NCI-H526 treated with DMSO at 0.1 percent for 48 hours (cell line): ENCODE measurements at regions not wholly inside any gene's neighbourhood (a gene's known extent, or its start where the extent isn't known, plus 50 kb on each side); places are given as distances from the start of the nearest gene placed in this dataset.

Source experiments
- DNase-seq: peaks from one replicate; lab custom pipeline; 2025; lab: John Stamatoyannopoulos, UW

DNA sequence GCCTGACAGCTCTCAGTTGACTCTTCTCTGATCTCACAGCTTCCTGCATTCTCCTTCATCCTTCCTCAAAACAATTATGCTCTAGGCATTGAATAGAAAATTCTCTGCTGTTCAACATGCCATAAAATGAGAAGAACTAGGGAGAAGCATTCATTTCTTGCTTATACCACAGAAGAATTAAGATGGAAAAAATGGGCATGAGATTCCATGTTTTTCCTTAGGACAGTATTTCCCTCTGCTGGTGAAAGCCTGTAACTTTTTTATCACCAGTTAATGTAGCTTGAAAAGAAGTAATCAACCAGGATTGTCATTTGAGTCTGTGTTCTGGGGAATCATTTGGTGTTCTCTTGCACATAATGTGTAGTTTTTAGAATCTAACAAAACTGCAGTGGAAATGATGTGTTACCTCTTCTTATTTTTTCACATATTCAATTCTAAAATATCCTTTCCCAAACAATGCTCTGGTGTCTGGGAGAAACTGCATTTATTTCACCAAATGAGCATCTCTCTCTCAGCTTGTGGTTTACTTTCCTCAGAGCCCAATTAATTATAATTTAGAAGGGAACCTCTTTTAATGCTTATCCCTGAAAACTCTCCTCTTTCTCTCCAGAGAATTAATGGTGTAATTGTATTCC is 92.8 kb upstream of the DCBLD2 start:
- DNase-seq: no peak

DNA sequence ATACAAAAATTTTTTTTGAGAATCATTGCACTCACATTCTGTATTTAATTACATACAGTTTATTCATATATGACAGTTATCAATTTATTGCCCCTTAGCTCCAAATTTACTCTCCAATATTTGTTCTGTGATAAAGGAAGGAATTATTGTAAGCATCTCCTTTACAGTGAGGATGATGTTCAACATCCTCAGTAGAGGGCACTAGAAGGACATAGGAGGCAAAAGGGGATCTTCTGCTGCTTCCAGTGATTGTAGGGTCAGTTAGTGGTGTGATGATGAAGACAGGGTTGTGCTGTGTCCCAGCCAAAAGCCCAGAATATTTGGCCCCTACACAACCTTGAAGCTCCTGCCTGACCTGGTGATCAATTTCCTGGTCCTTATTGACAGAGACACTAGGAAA is 89.9 kb upstream of the DCBLD2 start:
- no peak for DNase-seq

DNA sequence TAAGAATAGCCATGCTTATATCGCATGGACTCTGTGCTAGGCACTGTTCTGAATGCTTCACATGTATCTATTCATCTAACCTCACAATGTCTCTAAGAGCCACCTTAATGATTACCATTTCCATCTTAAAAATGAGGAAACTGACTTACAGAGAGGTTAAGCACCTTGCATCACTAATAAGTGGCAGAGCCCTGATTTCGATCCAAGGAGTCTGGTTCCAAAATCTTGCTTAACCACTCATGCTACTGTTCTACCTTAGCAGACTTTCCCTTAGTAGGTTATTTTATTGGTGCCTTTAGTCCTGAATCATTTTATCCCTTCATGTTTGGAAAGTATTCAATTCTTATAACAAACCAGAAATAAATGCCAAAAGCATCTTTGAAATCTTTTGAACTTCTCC is 89.2 kb upstream of the DCBLD2 start:
- DNase-seq: no peak

DNA sequence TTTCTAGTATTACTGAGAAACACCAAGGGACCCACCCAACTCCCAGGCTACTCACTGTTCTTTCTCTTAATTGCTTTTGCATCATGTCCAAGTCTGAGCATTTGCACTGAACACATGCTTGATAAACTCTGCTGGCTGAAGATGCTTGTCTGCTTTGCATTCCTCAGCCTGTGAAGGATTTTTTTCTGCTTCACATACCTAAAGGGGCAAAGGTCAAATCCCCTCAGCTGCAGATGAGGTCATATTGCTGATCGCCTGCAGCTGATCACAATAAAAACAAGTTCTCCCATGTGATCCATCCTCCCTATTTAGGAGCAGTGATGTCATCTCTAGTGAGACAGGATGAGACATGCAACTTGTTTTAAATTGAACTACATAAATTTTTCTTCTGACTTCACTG is 84.6 kb upstream of the DCBLD2 start:
- no peak for DNase-seq

DNA sequence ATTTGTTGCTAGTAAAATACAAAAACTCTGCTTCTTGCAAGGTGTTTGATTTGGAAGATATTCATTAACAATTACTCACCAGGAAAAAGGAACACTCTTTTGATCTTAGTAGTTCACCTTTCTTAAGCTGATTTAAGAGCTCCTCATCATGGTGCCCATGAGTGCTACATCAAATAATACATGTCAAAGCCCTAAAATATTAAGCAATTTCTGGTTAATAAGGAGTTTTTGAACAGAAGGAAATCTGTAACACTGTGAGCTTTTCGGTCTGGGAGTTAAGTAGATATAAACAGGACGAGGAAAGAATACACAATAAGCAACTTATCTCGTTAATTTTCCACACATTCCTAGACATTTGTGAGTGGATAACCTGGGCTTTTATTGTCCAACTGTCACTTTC is 83.9 kb upstream of the DCBLD2 start:
- DNase-seq: no peak

DNA sequence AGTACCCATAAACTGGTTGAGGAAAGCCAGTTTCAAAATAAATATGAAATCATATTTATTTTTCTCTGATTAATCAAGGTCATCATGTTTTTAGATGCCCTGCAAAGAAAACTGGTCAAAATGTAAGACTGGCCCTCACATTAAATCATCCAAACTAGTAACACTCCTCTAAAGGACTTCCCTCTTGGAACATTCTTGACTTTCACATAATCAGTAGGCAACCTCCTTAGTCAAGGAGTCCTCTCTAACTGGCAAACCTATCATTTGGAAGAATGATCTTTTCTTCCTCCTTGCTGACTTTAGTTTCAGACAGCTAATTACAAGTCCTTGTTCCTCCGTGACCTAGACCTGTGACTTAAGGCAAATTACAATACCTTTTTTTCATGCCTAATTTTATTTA is 82.5 kb upstream of the DCBLD2 start:
- no peak for DNase-seq

DNA sequence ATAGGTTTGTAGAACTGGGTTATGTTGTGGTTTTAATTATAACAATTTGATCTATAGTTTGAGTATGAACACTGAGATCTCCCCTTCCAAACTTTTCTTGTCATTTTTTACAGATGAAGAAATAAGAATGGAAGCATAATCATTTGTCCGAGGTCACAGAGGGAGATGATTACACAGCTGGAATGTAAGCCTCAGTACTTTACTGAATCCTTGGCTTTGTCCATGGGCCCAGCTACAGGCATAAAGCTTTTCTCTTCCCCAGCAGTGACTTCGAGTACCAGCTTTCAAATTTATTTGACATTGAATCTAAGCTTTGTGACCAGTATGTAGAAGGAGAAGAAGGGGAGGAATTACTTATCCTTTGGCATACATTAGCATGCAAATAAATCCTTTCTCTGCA is 80.9 kb upstream of the DCBLD2 start:
- no peak for DNase-seq

DNA sequence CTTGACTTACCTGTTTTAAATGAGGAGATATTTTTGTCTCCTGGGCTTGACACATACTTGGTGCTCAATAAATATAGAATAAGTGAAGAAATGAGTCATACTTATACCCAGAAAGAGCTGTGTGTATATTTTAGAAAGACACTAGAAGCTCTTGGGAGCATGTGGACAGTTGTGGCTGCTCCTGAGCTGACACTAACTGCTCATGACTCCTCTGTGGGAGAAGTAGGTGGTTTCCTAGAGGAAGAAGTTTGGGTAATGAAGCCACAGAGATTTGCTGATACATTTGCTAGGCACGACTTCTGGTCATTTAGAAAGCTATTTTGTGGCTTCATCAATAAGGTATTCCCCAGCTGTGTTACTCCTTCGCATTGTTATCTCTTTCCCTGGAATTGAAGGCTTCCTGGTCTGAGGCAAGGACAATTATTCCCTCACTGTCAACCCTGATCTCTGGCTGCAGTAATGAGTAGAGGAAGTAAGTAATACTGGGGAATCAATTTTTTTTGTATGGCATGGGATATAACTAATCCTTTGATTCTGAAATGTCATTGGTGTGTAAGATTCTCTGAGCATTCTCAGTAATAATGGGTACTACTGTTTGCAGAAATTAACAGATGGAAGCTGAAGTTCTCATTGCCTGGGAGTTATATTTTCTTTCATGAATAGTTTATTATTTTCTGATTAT is 79.6 kb upstream of the DCBLD2 start:
- no peak for DNase-seq

DNA sequence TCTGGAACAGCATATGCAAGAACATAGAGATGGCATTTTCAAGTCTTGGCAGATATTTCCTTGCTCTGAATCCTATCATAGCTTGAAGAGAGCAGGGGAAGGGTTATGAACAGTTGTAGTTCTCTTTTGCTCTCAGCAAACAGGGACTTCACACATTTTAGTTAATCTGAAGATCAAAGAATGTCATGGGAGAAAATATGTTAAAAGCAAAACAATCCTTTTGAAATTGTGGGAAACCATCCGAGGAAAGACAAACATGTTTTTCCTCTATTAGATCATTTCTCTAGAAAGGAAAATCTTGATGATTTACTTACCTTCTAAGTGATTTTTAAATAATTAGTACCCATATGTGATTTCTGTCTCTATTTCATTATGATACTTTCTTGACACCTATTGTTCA is 77.8 kb upstream of the DCBLD2 start:
- no peak for DNase-seq

DNA sequence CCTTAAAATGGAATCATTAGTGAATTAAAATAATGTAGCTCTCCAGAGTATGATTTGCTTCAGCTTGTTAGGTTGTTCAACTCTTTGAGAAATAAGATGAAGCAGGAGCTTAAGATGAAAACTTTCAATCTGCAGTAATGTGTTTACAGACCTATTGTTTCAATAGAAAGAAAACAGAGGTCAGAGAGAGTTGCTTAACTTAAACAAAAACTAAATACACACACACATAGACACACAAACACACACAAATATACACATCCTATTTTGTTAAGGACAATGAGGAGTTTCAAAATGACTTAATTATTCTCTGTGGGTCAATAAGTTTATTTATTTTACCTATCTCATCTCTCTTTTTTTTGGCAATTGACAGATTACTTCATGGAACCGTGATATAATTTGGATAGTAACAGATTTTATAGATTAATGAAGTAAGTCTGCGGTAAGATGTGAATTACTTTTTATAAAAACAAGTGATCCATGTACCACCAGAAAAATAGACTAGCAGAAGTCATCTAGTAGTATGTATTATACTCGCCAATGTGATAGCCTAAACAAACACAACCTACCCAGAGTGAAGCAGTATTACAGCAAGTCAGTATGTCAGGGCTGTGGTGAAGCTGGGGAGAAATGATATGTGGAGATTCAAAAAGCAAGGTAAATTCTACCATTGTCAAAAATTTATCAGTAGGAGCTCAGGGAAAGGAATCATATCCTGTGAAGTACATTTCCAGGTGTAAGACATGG is 76.7 kb upstream of the DCBLD2 start:
- no peak for DNase-seq

DNA sequence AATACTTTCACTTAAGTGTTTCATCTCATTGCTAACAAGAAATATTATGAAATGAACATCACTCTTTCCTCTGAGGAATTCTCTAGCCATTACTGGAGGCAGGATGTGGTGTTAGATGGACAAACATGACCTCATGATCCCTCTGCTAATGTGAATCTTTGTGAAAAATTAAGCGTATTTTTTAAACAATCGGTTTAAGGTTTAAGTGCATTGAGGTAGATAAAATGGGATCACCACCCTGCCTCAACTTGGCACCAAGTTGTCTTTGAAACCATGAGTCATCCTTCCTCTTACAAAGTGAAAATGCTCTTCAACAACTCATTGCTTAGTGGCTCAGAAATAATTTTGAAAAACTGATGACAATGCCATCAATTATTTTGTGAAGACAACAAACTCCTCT is 76.0 kb upstream of the DCBLD2 start:
- DNase-seq: no peak

DNA sequence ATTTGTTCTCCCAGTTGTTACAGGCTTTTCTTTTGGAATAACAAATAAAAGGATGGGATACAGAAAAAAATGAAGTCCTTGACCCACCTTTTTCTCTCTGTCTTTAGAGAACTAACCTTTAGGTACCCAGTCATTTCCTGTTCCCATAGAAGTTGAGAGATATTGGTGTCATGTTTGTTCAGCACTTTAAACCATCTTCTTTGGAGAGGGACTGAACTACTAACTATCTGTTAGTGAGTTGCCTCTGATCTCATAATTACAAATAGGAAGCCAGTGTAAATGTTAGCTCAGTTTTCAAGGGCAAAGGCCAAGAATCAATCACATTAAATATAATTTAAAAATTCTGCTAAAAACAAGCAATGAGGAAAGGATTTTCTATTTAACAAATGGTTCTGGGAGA is 72.9 kb upstream of the DCBLD2 start:
- no peak for DNase-seq

DNA sequence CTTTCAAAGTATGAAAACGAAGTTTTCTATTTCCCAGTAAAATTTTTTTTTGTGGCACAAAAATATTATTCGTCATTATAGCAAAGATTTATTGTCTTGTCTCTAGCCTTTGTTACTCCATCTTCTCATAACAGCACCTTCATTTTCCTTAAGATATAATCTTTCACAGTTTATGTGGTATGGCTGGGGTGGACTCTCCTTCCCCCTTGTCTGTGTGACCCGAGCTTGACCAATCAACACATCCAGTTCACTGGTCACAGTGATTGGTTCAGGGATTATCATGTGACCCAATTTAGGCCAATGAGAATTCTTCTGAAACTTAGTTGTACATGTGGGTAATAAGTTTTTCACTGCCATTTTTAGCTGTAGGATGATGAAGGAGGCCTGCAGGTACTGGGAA is 71.2 kb upstream of the DCBLD2 start:
- DNase-seq: no peak

DNA sequence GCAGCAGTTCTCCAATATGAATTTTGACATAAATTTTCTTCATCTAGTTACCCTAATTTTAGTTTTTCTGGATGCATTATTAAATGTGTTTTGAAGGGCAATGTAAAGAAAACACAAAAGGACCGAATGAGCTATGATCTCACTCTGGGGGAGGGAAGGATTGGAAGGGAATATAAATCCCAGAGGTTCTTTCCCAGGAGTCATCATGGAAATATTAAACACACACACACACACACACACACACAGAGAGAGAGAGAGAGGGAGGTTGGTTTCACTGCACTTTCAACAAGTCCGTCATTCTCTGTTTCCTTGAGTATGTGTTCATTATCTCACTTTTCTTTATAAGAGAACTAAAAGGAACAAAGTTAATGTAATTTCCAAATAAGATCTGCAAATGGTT is 70.7 kb upstream of the DCBLD2 start:
- DNase-seq: no peak

DNA sequence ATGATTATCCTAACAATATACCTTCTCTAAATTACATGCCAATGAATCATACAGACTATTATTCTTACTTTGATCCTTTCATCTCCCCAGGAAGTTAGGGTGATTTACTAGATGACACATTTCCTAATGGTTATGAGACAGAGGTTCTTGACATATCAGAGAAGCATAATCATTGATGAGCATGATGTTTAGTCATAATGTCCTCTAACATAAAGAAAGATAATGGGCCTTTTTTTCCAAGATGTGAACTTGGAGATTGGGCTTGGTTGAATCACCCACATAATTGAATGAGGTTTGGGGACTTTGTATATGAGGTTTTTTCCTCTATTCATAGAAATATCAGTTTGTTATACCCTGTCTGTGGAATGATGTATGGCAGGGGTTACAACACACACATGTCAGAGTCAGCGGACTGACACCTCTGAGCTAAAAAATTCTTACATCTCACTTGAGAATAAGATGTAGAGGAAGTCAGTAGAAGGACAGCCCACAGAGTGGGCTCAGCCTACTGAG is 69.7 kb upstream of the DCBLD2 start:
- DNase-seq: no peak

DNA sequence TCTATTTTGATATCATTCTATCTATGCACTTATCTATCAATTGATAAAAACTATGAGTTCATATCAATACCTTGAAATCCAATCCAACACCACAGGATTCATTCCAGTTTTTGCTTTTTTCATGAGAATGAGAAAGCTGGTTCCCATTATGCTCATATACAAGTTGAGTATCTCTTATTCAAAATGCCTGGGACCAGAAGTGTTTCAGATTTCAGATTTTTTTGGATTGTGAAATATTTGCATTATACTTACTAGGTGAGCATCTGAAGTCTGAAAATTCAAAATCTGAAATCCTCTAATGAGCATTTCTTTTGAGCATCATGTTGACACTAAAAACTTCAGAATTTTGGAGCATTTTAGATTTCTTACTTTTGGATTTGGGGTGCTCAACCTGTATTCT is 67.8 kb upstream of the DCBLD2 start:
- DNase-seq: no peak

DNA sequence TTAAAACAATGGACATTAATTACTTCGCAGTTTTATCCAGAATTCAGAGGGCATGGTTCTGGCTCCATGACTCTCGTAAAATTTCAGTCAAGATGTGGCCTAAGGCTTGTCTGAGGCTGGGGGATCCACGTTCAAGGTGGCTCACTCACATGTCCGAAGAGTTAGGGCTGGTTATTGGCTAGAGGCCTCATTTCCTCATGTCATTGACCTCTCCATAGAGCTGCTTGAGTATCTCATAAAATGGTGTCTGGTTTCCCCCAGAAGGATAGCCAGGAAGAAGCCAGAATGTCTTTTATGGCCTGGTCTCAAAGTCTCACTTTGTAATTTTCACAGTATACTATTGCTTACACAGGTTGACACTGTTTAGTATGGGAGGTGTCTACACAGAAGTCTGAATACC is 67.3 kb upstream of the DCBLD2 start:
- DNase-seq: no peak

DNA sequence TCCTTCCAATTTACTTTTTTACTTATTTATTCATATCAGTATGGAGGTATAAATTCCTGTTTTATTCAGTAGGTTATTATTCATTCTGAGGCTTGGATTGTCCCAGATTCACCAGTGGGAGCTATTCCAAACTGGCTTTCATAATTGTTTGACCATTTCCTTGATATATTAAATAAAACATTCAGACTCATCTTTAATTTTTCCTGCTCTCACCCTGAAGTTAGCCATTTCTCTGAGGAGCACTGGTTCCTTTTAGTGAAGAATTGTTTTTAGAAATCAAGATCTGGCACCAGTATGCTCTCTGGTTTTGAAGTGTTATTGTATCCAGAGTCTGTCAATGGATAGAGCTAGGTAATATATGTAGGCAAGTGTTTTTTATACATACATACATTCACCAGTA is 66.9 kb upstream of the DCBLD2 start:
- DNase-seq: no peak

DNA sequence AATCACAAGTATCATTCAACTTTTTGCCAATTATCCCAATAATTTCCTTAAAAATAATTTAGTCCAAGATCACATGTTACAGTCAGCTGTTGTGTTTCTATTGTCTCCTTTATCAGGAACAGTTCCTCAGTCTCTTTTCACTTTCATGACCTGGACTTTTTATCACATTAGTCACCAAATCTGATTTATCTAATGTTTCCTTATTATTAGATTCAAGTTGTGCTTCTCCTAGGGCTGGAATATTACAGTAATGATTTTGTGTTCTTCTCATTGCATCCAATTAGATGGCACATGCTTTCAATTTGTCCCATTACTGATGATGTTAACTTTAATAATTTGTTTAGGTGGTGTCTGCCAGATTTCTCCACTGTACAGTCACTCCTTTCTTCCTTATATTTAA is 66.3 kb upstream of the DCBLD2 start:
- no peak for DNase-seq

DNA sequence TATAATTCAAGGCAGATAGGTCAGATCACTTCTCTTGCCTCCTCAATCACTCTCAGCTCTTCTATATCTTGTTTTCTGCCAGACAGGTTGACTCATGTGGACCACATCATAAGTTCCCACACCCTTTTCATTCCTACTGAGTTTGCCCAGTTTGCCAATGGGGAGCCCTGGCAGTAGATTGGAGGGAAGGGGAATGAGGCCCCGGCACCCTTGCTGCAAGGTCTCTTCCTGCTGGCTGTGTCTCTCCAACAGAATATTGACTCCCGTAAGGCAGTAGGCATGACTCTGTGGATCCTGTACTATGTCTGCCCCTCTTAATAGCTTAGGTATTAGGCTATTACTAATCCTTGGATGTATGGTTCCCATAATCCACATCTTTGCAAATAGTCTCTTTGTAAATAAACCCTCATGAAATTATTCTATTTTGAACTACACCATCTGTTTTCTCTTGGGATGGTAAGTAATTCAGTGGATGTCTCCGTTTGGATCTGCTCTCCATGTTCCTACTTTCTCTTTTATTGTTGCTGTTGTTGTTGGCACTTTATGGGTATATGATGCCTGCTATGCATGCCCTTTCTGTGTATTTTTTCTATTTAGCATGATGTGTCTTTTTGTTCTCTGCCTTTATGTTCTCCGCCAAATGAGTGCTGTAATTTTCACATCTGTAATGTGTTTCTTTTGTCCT is 65.5 kb upstream of the DCBLD2 start:
- DNase-seq: no peak

DNA sequence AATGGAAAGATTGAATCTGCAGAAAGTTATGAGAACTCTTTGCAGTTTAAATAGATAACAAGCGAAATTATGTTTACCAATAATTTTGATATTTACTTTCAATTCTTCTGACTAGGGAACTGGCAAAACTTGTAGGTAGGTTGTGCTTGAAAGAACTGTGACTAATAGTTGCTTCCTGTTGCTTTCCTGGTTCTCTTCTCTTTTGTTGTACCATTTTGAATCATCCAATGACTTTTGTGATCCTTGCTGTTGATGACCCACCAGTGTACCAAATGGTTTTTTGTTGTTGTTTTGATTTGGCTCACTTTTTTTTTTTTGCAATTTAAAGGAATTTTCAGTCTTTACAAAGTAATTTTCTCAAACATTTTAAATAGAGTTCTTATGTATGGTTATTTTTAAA is 64.9 kb upstream of the DCBLD2 start:
- no peak for DNase-seq

DNA sequence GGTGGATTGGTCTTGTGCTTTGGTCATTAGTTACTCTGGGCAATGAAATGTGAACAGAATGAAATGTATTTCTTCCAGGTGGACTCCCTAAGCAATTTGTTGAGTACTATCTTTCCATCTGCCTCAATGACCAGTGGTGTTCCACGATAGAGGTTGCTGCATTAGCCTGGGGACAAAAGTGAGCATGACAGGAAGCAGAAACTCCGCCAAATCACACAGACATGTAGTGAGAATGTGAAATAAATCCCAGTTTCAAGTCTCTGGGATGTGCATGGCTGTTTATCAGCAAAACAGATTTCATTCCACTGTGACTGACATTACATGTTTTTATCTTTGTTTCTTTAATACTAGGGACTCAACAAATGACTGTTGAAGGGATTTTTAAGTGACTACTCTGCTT is 63.3 kb upstream of the DCBLD2 start:
- no peak for DNase-seq

DNA sequence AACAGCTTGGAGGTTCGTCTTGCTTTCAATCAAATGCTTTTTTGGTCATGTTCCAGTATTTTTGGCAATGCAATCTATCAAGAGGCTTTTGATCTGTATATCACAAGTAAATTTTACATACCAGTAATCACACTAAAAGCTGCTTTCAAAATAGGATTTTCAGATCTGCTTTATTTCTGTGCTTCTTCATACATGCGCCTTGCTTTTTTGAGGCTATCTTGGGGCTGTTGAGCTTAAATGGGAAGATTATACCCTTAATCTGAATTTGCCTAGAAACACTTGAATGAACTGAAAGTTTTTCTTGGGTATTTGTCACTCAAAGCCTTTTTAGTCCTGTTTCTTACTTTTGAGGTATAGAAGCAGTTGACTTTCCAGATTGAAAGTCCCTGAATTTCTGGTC is 62.1 kb upstream of the DCBLD2 start:
- no peak for DNase-seq
